ENCODE measurements at regions not wholly inside any gene's neighbourhood (a gene's known extent, or its start where the extent isn't known, plus 50 kb on each side); places are given as distances from the start of the nearest gene placed in this dataset.
"Not testable (repeated sequence)": the region's sequence is repeated elsewhere in the genome, so short reads cannot be mapped to it uniquely, and the experiment has no call there.

GRCh38 chr11:23893126-23893525, 603.7 kb upstream of the LUZP2 start:
- no peak for DNase-seq

GRCh38 chr11:23897453-23898286, 599.2 kb upstream of the LUZP2 start:
- no peak for DNase-seq

GRCh38 chr11:23903044-23903704, 593.7 kb upstream of the LUZP2 start:
- no peak for DNase-seq

GRCh38 chr11:23919455-23919854, 577.4 kb upstream of the LUZP2 start:
- DNase-seq: no peak

GRCh38 chr11:23923357-23923756, 573.5 kb upstream of the LUZP2 start:
- no peak for DNase-seq

GRCh38 chr11:23924226-23924625, 572.6 kb upstream of the LUZP2 start:
- DNase-seq: no peak

- no peak for DNase-seq
Observed at GRCh38 chr11:23931443-23931842, 565.4 kb upstream of the LUZP2 start.

- DNase-seq: no peak
Observed at GRCh38 chr11:23932485-23932898, 564.4 kb upstream of the LUZP2 start.

GRCh38 chr11:23933721-23934120, 563.1 kb upstream of the LUZP2 start:
- no peak for DNase-seq

- not testable (repeated sequence) for DNase-seq
Observed at GRCh38 chr11:23934671-23935270, 562.1 kb upstream of the LUZP2 start.

GRCh38 chr11:23942117-23942815, 554.6 kb upstream of the LUZP2 start:
- DNase-seq: not testable (repeated sequence)

GRCh38 chr11:23944923-23945322, 551.9 kb upstream of the LUZP2 start:
- DNase-seq: no peak

- DNase-seq: no peak
Observed at GRCh38 chr11:23947883-23948282, 549.0 kb upstream of the LUZP2 start.

GRCh38 chr11:23948851-23949250, 548.0 kb upstream of the LUZP2 start:
- no peak for DNase-seq

GRCh38 chr11:23953951-23954710, 542.7 kb upstream of the LUZP2 start:
- DNase-seq: no peak

GRCh38 chr11:23954730-23955129, 542.1 kb upstream of the LUZP2 start:
- DNase-seq: no peak

GRCh38 chr11:23956586-23956985, 540.3 kb upstream of the LUZP2 start:
- DNase-seq: no peak

- no peak for DNase-seq
Observed at GRCh38 chr11:23957314-23957713, 539.5 kb upstream of the LUZP2 start.

GRCh38 chr11:23959462-23959861, 537.4 kb upstream of the LUZP2 start:
- DNase-seq: no peak

- no peak for DNase-seq
Observed at GRCh38 chr11:23961503-23962338, 535.1 kb upstream of the LUZP2 start.

- no peak for DNase-seq
Observed at GRCh38 chr11:23973244-23973643, 523.6 kb upstream of the LUZP2 start.

- no peak for DNase-seq
Observed at GRCh38 chr11:23974051-23974450, 522.8 kb upstream of the LUZP2 start.

Data from COR-L47 (cell line).